ENCODE measurements at regions not wholly inside any gene's neighbourhood (a gene's known extent, or its start where the extent isn't known, plus 50 kb on each side); places are given as distances from the start of the nearest gene placed in this dataset.

GRCh38 chr22:48342016-48342415, 1485.7 kb downstream of the BRD1 start:
- no peak for ATAC-seq
- TF ChIP-seq GLIS3 (CRISPR knock-in tag; IDR thresholded peaks at IDR 0.05): no peak
- no peak for TF ChIP-seq RARB (CRISPR knock-in tag; IDR thresholded peaks at IDR 0.05)
- TF ChIP-seq TOX (CRISPR knock-in tag; IDR thresholded peaks at IDR 0.05; ENCODE audit: borderline replicate concordance): no peak
- TF ChIP-seq CSRNP3 (CRISPR knock-in tag; IDR thresholded peaks at IDR 0.05): no peak
- TF ChIP-seq TSHZ2 (CRISPR knock-in tag; IDR thresholded peaks at IDR 0.05): no peak
- no peak for TF ChIP-seq ZNF70 (CRISPR knock-in tag; IDR thresholded peaks at IDR 0.05)
- TF ChIP-seq ZFP3 (CRISPR knock-in tag; IDR thresholded peaks at IDR 0.05): no peak
- no peak for TF ChIP-seq ESRRG (CRISPR knock-in tag; IDR thresholded peaks at IDR 0.05)
- TF ChIP-seq ZFP30 (CRISPR knock-in tag; IDR thresholded peaks at IDR 0.05): no peak
- no peak for TF ChIP-seq SNAI2 (CRISPR knock-in tag; IDR thresholded peaks at IDR 0.05)
- TF ChIP-seq TCF4 (CRISPR knock-in tag; IDR thresholded peaks at IDR 0.05; ENCODE audit: borderline replicate concordance): no peak

GRCh38 chr22:48340727-48341709, 1486.7 kb downstream of the BRD1 start:
- ATAC-seq: no peak
- TF ChIP-seq PATZ1 (CRISPR knock-in tag; IDR thresholded peaks at IDR 0.05; ENCODE audit: borderline replicate concordance) (no peak), ZC3H10 (CRISPR knock-in tag; IDR thresholded peaks at IDR 0.05) (no peak), CSRNP3 (CRISPR knock-in tag; IDR thresholded peaks at IDR 0.05) (no peak), ARNTL (CRISPR knock-in tag; IDR thresholded peaks at IDR 0.05; ENCODE audit: borderline replicate concordance, low read depth) (no peak), ISL1 (CRISPR knock-in tag; IDR thresholded peaks at IDR 0.05) (no peak), CREB5 (CRISPR knock-in tag; IDR thresholded peaks at IDR 0.05; ENCODE audit: low read depth) (no peak), ESRRG (CRISPR knock-in tag; IDR thresholded peaks at IDR 0.05) (no peak), POU6F1 (CRISPR knock-in tag; IDR thresholded peaks at IDR 0.05; ENCODE audit: borderline replicate concordance, low read depth) (no peak), ZNF565 (CRISPR knock-in tag; conservative IDR thresholded peaks at IDR 0.05; ENCODE audit: low read depth) (no peak), TCF4 (CRISPR knock-in tag; IDR thresholded peaks at IDR 0.05; ENCODE audit: borderline replicate concordance) (no peak)

Data from SK-N-SH treated with all-trans-retinoic acid at 6 μM for 48 hours (cell line).